GM23338 (cell line): ENCODE measurements at regions not wholly inside any gene's neighbourhood (a gene's known extent, or its start where the extent isn't known, plus 50 kb on each side); places are given as distances from the start of the nearest gene placed in this dataset.

Source experiments
- ATAC-seq: fragments of 200-7000 bp; cut with Tn5 transposase; 3 replicates; pipeline ENCODE4 v1.9.1; 2020
- DNase-seq: peaks from one replicate; pipeline ENCODE4 v3.0.0-alpha.2; 2015; ENCODE audit warnings: low spot score
- H2AFZ ChIP-seq: fragments of 200-600 bp; sonication (generic); 2 replicates; pipeline ENCODE4 v1.8.0; 2016; ENCODE audit warnings: antibody characterized with exemption, mild to moderate bottlenecking, moderate library complexity
- H3F3A ChIP-seq: fragments of 200-600 bp; sonication (generic); replicated peaks from 2 replicates; pipeline ENCODE4 v1.8.0; 2017; ENCODE audit warnings: antibody characterized with exemption, mixed run types, low read depth
- H3K27ac ChIP-seq: fragments of 200-600 bp; sonication (generic); 2 replicates; pipeline ENCODE4 v1.6.1; 2016; ENCODE audit warnings: low read depth
- H3K27me3 ChIP-seq: fragments of 200-600 bp; sonication (generic); 2 replicates; pipeline ENCODE4 v1.8.0; 2016; ENCODE audit warnings: mild to moderate bottlenecking, mixed run types, moderate library complexity; ENCODE audit not compliant: insufficient read depth
- H3K36me3 ChIP-seq: fragments of 200-600 bp; sonication (generic); 2 replicates; pipeline ENCODE4 v1.8.0; 2016; ENCODE audit warnings: mild to moderate bottlenecking; ENCODE audit not compliant: insufficient read depth
- H3K4me1 ChIP-seq: fragments of 200-600 bp; sonication (generic); 2 replicates; pipeline ENCODE4 v1.8.0; 2016; ENCODE audit warnings: mild to moderate bottlenecking, moderate library complexity; ENCODE audit not compliant: insufficient read depth
- H3K4me2 ChIP-seq: fragments of 200-600 bp; sonication (generic); 2 replicates; pipeline ENCODE4 v1.7.1; 2017; ENCODE audit warnings: mixed run types
- H3K4me3 ChIP-seq: fragments of 200-600 bp; sonication (generic); 2 replicates; pipeline ENCODE4 v1.6.1; 2016; ENCODE audit warnings: mixed run types
- H3K79me2 ChIP-seq: fragments of 200-600 bp; sonication (generic); replicated peaks from 2 replicates; pipeline ENCODE4 v1.8.0; 2017; ENCODE audit warnings: mild to moderate bottlenecking; ENCODE audit not compliant: insufficient read depth
- H3K9me2 ChIP-seq: fragments of 200-600 bp; sonication (generic); 2 replicates; pipeline ENCODE4 v1.8.0; 2017; ENCODE audit not compliant: insufficient read depth
- H4K20me1 ChIP-seq: fragments of 200-600 bp; sonication (generic); replicated peaks from 2 replicates; pipeline ENCODE4 v1.8.0; 2017; ENCODE audit warnings: mild to moderate bottlenecking; ENCODE audit not compliant: insufficient read depth
- H3K27ac Mint-ChIP-seq: 2 replicates; pipeline ENCODE4 v1.8.0; 2020; ENCODE audit warnings: inconsistent platforms, mild to moderate bottlenecking, moderate library complexity, mixed read lengths
- H3K27me3 Mint-ChIP-seq: 3 replicates; pipeline ENCODE4 v1.8.0; 2022; ENCODE audit warnings: low read depth, mild to moderate bottlenecking, moderate library complexity, mixed read lengths, inconsistent platforms; ENCODE audit not compliant: insufficient read depth, poor library complexity
- H3K36me3 Mint-ChIP-seq: 3 replicates; pipeline ENCODE4 v1.8.0; 2021; ENCODE audit warnings: low read depth, mild to moderate bottlenecking, inconsistent platforms, moderate library complexity, mixed read lengths
- H3K4me1 Mint-ChIP-seq: 3 replicates; pipeline ENCODE4 v1.8.0; 2020; ENCODE audit warnings: mild to moderate bottlenecking, inconsistent platforms, mixed read lengths
- H3K4me3 Mint-ChIP-seq: 3 replicates; pipeline ENCODE4 v1.8.0; 2021; ENCODE audit warnings: moderate library complexity, mild to moderate bottlenecking, inconsistent platforms, mixed read lengths
- H3K9me3 Mint-ChIP-seq: 3 replicates; pipeline ENCODE4 v1.8.0; 2020; ENCODE audit warnings: moderate library complexity, mild to moderate bottlenecking, inconsistent platforms, mixed read lengths
- ETS1 ChIP-seq: IDR thresholded peaks from 2 replicates; pipeline ENCODE4 v1.6.1; 2016; ENCODE audit warnings: antibody characterized with exemption
- EZH2 ChIP-seq: fragments of 200-600 bp; sonication (generic); IDR thresholded peaks from one replicate; pipeline ENCODE4 v1.8.0; 2017; ENCODE audit warnings: antibody characterized with exemption, mild to moderate bottlenecking, low read depth; ENCODE audit not compliant: unreplicated experiment
- REST ChIP-seq: IDR thresholded peaks from one replicate; pipeline ENCODE4 v1.6.1; 2018; ENCODE audit warnings: antibody characterized with exemption; ENCODE audit not compliant: unreplicated experiment
- STAT1 ChIP-seq: IDR thresholded peaks from one replicate; pipeline ENCODE4 v1.6.1; 2016; ENCODE audit warnings: antibody characterized with exemption; ENCODE audit not compliant: unreplicated experiment
- ZNF114 ChIP-seq: fragments of 250-450 bp; sonication (Bioruptor Pico); IDR thresholded peaks from 2 replicates; pipeline ENCODE4 v1.5.0; 2020; ENCODE audit warnings: mild to moderate bottlenecking, moderate library complexity
- ZNF462 ChIP-seq: fragments of 250-450 bp; sonication (Bioruptor Pico); IDR thresholded peaks from 2 replicates; pipeline ENCODE4 v1.5.0; 2020; ENCODE audit warnings: mild to moderate bottlenecking, moderate library complexity

GRCh38 chrX:13215729-13216128, 104.1 kb downstream of the ATXN3L start:
- Mint-ChIP-seq H3K27me3 (peaks cover 10% of the 10 kb centered on the region), H3K27ac (no peak overlapping the region), H3K4me1 (peaks cover 16% of the 10 kb centered on the region), H3K36me3 (no peaks in the 10 kb centered on the region), H3K9me3 (no peaks in the 10 kb centered on the region), H3K4me3 (no peak overlapping the region)
- ATAC-seq, result no peak
- Histone ChIP-seq H2AFZ (no peak overlapping the region), H3K9me2 (no peaks in the 10 kb centered on the region), H3K36me3 (no peaks in the 10 kb centered on the region), H3K4me2 (no peak overlapping the region), H3K27ac (no peak overlapping the region), H3F3A (no peaks in the 10 kb centered on the region), H3K79me2 (no peaks in the 10 kb centered on the region), H3K4me1 (peaks cover 8% of the 10 kb centered on the region), H3K27me3 (no peaks in the 10 kb centered on the region), H4K20me1 (no peaks in the 10 kb centered on the region), H3K4me3 (no peak overlapping the region)
- TF ChIP-seq STAT1 (no peak), REST (no peak), EZH2 (no peak), ZNF462 (CRISPR knock-in tag) (no peak), ZNF114 (CRISPR knock-in tag) (no peak), ETS1 (no peak)
- no peak for DNase-seq
